B cell (primary cell): ENCODE measurements at regions not wholly inside any gene's neighbourhood (a gene's known extent, or its start where the extent isn't known, plus 50 kb on each side); places are given as distances from the start of the nearest gene placed in this dataset.

ENCODE experiments used
- ATAC-seq: fragments of 200-7000 bp; cut with Tn5 transposase; one replicate; pipeline ENCODE4 v1.10.0; 2021; ENCODE audit warnings: low read depth, mild to moderate bottlenecking, moderate number of reproducible peaks, moderate library complexity
- CTCF ChIA-PET: fragments of 350-600 bp; sonication (Branson Sonifier 250); formaldehyde crosslinking; loops from one replicate; lab custom pipeline; 2021; ENCODE audit warnings: antibody characterized with exemption, inconsistent platforms; lab: Charles Lee
- POLR2A ChIA-PET: fragments of 350-600 bp; sonication (Branson Sonifier 250); formaldehyde crosslinking; loops from one replicate; lab custom pipeline; 2021; ENCODE audit warnings: antibody characterized with exemption; lab: Charles Lee
- DNase-seq: peaks from one replicate; pipeline ENCODE4 v3.0.0; 2013
- H2AFZ ChIP-seq: 2 replicates; pipeline ENCODE4 v1.6.1; 2012; ENCODE audit warnings: mild to moderate bottlenecking, low read depth, low read length; ENCODE audit not compliant: insufficient read depth, poor library complexity, severe bottlenecking
- H3K27ac ChIP-seq, 2 donors: 1 replicate in 1 of 2; 2 replicates in 1 of 2; pipeline ENCODE4 v1.5.1; 2012 to 2013; ENCODE audit warnings: low read length in 2 of 2, mild to moderate bottlenecking in 2 of 2, moderate library complexity in 1 of 2
- H3K27me3 ChIP-seq, 4 experiments: fragments of 200-600 bp in 1 of 4; sonication (generic) in 1 of 4; replicated peaks in 1 of 4; 1 replicate in 2 of 4; 2 replicates in 2 of 4; pipeline versions ENCODE4 v1.6.1 to v1.7.0; 2013 to 2016; ENCODE audit warnings: low read length in 3 of 4, mild to moderate bottlenecking in 2 of 4, mixed read lengths in 1 of 4, moderate library complexity in 1 of 4; ENCODE audit not compliant: insufficient read depth in 4 of 4, control insufficient read depth in 3 of 4; ENCODE audit errors: control extremely low read depth in 1 of 4
- H3K36me3 ChIP-seq, 2 experiments: replicated peaks in 1 of 2; 1 replicate in 1 of 2; 2 replicates in 1 of 2; pipeline versions ENCODE4 v1.6.1 to v1.7.1; 2013; ENCODE audit warnings: low read length in 1 of 2; ENCODE audit not compliant: insufficient read depth in 2 of 2, control insufficient read depth in 1 of 2; ENCODE audit errors: control extremely low read depth in 1 of 2, extremely low read depth in 1 of 2
- H3K4me1 ChIP-seq, 2 donors: fragments of 200-600 bp in 1 of 2; sonication (generic) in 1 of 2; 1 replicate in 1 of 2; 2 replicates in 1 of 2; pipeline versions ENCODE4 v1.5.1 to v1.6.1; 2013 to 2017; ENCODE audit warnings: low read length in 2 of 2; ENCODE audit not compliant: control insufficient read depth in 2 of 2, insufficient read depth in 2 of 2
- H3K4me2 ChIP-seq: replicated peaks from 2 replicates; pipeline ENCODE3; 2012; ENCODE audit warnings: mild to moderate bottlenecking, low read depth, low read length; ENCODE audit not compliant: poor library complexity, severe bottlenecking
- H3K4me3 ChIP-seq, 5 experiments: fragments of 200-600 bp in 1 of 5; sonication (generic) in 1 of 5; 1 replicate in 3 of 5; 2 replicates in 2 of 5; pipeline versions ENCODE4 v1.5.1 to v1.7.0; 2011 to 2016; ENCODE audit warnings: low read length in 4 of 5, mild to moderate bottlenecking in 4 of 5, low read depth in 2 of 5, control low read depth in 1 of 5, moderate library complexity in 1 of 5; ENCODE audit not compliant: insufficient read depth in 1 of 5; ENCODE audit errors: control extremely low read depth in 1 of 5, extremely low read depth in 1 of 5
- H3K79me2 ChIP-seq: fragments of 200-600 bp; sonication (generic); one replicate; pipeline ENCODE4 v1.6.0; 2016; ENCODE audit warnings: low read length; ENCODE audit not compliant: control insufficient read depth, insufficient read depth
- H3K9ac ChIP-seq: fragments of 200-600 bp; sonication (generic); 2 replicates; pipeline ENCODE4 v1.6.1; 2017; ENCODE audit warnings: mild to moderate bottlenecking, low read length, moderate library complexity
- H3K9me3 ChIP-seq, 3 donors: one replicate each; pipeline versions ENCODE4 v1.6.1 to v1.7.1; 2013; ENCODE audit warnings: low read length in 2 of 3; ENCODE audit not compliant: control insufficient read depth in 2 of 3, insufficient read depth in 1 of 3; ENCODE audit errors: control extremely low read depth in 1 of 3
- H4K20me1 ChIP-seq: 2 replicates; pipeline ENCODE4 v1.6.0; 2012; ENCODE audit warnings: mild to moderate bottlenecking, low read length; ENCODE audit not compliant: insufficient read depth, control insufficient read depth, poor library complexity, severe bottlenecking
- H3K27ac Mint-ChIP-seq: one replicate; pipeline ENCODE4 v1.8.0; 2021; ENCODE audit warnings: mixed read lengths
- H3K27me3 Mint-ChIP-seq: one replicate; pipeline ENCODE4 v1.8.0; 2021; ENCODE audit warnings: mixed read lengths
- H3K4me1 Mint-ChIP-seq: one replicate; pipeline ENCODE4 v1.8.0; 2021; ENCODE audit warnings: mixed read lengths
- H3K4me3 Mint-ChIP-seq: one replicate; pipeline ENCODE4 v1.8.0; 2021; ENCODE audit warnings: mixed read lengths
- H3K9me3 Mint-ChIP-seq: one replicate; pipeline ENCODE4 v1.8.0; 2022; ENCODE audit warnings: mixed read lengths; ENCODE audit not compliant: insufficient read depth
- CTCF ChIP-seq: fragments of 200-600 bp; IDR thresholded peaks from one replicate; pipeline ENCODE4 v1.8.0; 2022; ENCODE audit warnings: antibody characterized with exemption, mild to moderate bottlenecking
- EZH2 ChIP-seq: IDR thresholded peaks from 2 replicates; pipeline ENCODE4 v1.6.1; 2012; ENCODE audit warnings: borderline replicate concordance, low read depth, mild to moderate bottlenecking, moderate library complexity, low read length; ENCODE audit not compliant: insufficient read depth, poor library complexity, severe bottlenecking
- WGBS: methylation state at CpG from one replicate; pipeline ENCODE4 v1.1.5; 2013; ENCODE audit warnings: missing lambda C conversion rate; ENCODE audit not compliant: insufficient coverage; 5-methylcytosine and 5-hydroxymethylcytosine counted together
- intact Hi-C: fragments of 100-400 bp; cut with micrococcal nuclease; formaldehyde crosslinking; loops from one replicate; pipeline ENCODE4 v1.10.0; 2022

DNA sequence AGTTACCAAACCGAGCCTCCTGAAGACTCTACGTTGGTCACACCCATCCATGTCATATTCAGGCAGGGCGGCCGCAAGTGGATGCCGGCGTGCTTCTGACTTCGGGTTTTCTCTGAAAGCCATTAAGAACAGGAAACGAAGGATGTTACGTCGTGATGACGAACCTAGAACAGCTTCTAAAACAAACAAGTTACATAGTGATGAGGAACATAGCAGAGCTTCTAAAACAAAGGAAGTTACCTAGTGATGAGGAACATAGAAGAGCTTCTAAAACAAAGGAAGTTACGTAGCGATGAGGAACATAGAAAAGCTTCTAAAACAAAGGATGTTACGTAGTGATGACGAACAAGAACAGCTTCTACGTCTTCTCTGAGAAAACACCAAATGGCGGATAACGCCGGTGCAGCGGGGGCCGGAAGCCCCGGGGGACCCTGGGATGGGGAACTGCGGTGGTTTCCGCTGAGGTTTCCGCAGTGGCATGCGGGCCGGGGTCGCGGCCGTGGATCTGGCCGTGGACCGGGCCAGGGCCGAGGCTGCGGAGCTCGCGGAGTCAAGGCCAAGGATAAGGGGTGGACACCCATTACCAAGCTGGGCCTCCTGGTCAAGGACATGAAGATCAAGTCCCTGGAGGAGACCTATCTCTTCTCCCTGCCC lies 141.1 kb downstream of the SOCS6 start:
- TF ChIP-seq CTCF: no peak
- no peak for TF ChIP-seq EZH2
- Histone ChIP-seq H3K36me3 (no peaks in the 10 kb centered on the region), H3K4me3 (no peak overlapping the region), H3K27ac (no peak overlapping the region), H4K20me1 (no peaks in the 10 kb centered on the region), H2AFZ (no peak overlapping the region), H3K4me1 (no peaks in the 10 kb centered on the region), H3K79me2 (no peaks in the 10 kb centered on the region), H3K4me2 (no peak overlapping the region), H3K27me3 (peaks cover 0 to 4% (median 0%) of the 10 kb centered on the region in 4 experiments), H3K9ac (no peak overlapping the region), H3K9me3 (no peaks in the 10 kb centered on the region)
- H3K9me3 Mint-ChIP-seq: no peaks in the 10 kb centered on the region
- ATAC-seq (no peak), DNase-seq (no peak)
- ChIA-PET POLR2A (no interaction called here), CTCF (interaction anchor here (1.0 kb wide), 1 partner anchor 234 kb away, joined by 3 read pairs; no protein-coding TSS in a partner anchor)
- no peak overlapping the region for H3K27ac Mint-ChIP-seq
- H3K4me1 Mint-ChIP-seq: peaks cover 3% of the 10 kb centered on the region
- 98% methylated on average over 29 of the region's 36 CpGs for WGBS
- no peak overlapping the region for H3K4me3 Mint-ChIP-seq
- H3K27me3 Mint-ChIP-seq: no peaks in the 10 kb centered on the region
- intact Hi-C loops: no loop called here

DNA sequence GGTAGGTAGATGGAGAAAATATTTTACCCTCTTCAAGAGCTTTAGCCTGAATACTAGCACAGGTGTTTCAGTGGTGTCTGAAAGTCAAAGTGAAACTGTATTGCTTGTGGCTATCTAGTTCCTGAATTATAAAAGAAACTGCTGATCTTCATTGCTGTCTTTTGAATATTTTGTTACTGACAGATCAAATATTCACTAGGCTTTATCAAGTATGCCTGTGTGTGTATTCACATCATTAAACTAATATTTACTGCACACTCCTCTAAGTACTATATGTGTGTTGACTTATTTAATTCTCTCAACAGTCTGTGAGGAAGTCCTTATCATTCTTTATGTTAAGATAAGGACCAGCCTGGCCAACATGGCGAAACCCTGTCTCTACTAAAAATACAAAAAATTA lies 139.6 kb downstream of the SOCS6 start:
- no peak overlapping the region for H3K4me3 Mint-ChIP-seq

More for the DNA sequence above, 139.6 kb downstream of the SOCS6 start:
- intact Hi-C loops: no loop called here
- TF ChIP-seq CTCF: no peak
- no peak for TF ChIP-seq EZH2
- DNase-seq (no peak), ATAC-seq (no peak)
- POLR2A ChIA-PET: no interaction called here
- H3K27ac ChIP-seq: no peak overlapping the region
- WGBS: no CpG with 5 or more reads among the region's 1 CpG
- no peaks in the 10 kb centered on the region for H4K20me1 ChIP-seq
- H3K9me3 ChIP-seq: no peaks in the 10 kb centered on the region
- H2AFZ ChIP-seq: no peak overlapping the region
- H3K27me3 ChIP-seq: no peaks in the 10 kb centered on the region
- H3K36me3 ChIP-seq: no peaks in the 10 kb centered on the region
- H3K79me2 ChIP-seq: no peaks in the 10 kb centered on the region
- H3K27me3 Mint-ChIP-seq: no peaks in the 10 kb centered on the region
- CTCF ChIA-PET: no interaction called here
- H3K9me3 Mint-ChIP-seq: no peaks in the 10 kb centered on the region
- no peak overlapping the region for H3K9ac ChIP-seq
- H3K4me3 ChIP-seq: no peak overlapping the region
- no peak overlapping the region for H3K4me2 ChIP-seq
- no peaks in the 10 kb centered on the region for H3K4me1 ChIP-seq
- H3K27ac Mint-ChIP-seq: no peak overlapping the region
- H3K4me1 Mint-ChIP-seq: peaks cover 3% of the 10 kb centered on the region
